K562 (cell line): ENCODE measurements at regions not wholly inside any gene's neighbourhood (a gene's known extent, or its start where the extent isn't known, plus 50 kb on each side); places are given as distances from the start of the nearest gene placed in this dataset.

Source experiments
- ATAC-seq: fragments of 200-7000 bp; cut with Tn5 transposase; 3 replicates; pipeline ENCODE4 v1.9.1; 2020; ENCODE audit warnings: moderate library complexity
- BruUV-seq: library from RNA; stranded (reverse); fragments of 400-500 nt; replicated peaks from 2 replicates; lab custom pipeline; 2021; lab: Mats Ljungman, UMichigan
- CTCF ChIA-PET: fragments of 300-600 bp; formaldehyde crosslinking; extraction: SDS; loops from one replicate; lab custom pipeline; 2021; ENCODE audit warnings: low intra/inter-chr PET ratio; lab: Yijun Ruan, JAX
- POLR2A ChIA-PET: fragments of 300-600, 350-650 bp; sonication (Branson Sonifier 250); formaldehyde crosslinking; extraction: SDS; loops from one replicate; lab custom pipeline; 2021; ENCODE audit warnings: antibody characterized with exemption, inconsistent platforms; lab: Yijun Ruan, JAX
- DNase-seq, 4 experiments: peaks; one replicate each; pipeline versions ENCODE4 v3.0.0 to v3.0.0-alpha.2; 2011 to 2018; ENCODE audit warnings: low spot score in 3 of 4, mixed read lengths in 3 of 4; ENCODE audit errors: extremely low read depth in 1 of 4
- FAIRE-seq: peaks from 2 replicates; lab custom pipeline; 2011; peaks lifted over from hg19 to GRCh38; lab: Jason Lieb, UNC
- H2AFZ ChIP-seq: 2 replicates; pipeline ENCODE4 v1.6.0; 2011; ENCODE audit warnings: low read depth, low read length, control low read depth, inconsistent platforms
- H3K27ac ChIP-seq: fragments of 200-600 bp; 3 replicates; pipeline ENCODE4 v1.8.0; 2011; ENCODE audit warnings: low read depth, mild to moderate bottlenecking, control low read depth, inconsistent platforms, low read length, moderate library complexity, mixed read lengths; ENCODE audit errors: extremely low read depth
- H3K27me3 ChIP-seq, 2 experiments: fragments of 300-600 bp in 1 of 2; 2 replicates in 1 of 2; 3 replicates in 1 of 2; pipeline versions ENCODE4 v1.6.0 to v1.8.0; 2011; ENCODE audit warnings: inconsistent platforms in 2 of 2, low read length in 2 of 2, mild to moderate bottlenecking in 1 of 2, mixed read lengths in 1 of 2, moderate library complexity in 1 of 2; ENCODE audit not compliant: control insufficient read depth in 2 of 2, insufficient read depth in 2 of 2
- H3K36me3 ChIP-seq: fragments of 300-600 bp; 3 replicates; pipeline ENCODE4 v1.8.0; 2011; ENCODE audit warnings: mild to moderate bottlenecking, low read length, inconsistent platforms; ENCODE audit not compliant: control insufficient read depth, insufficient read depth
- H3K4me1 ChIP-seq, 2 experiments: fragments of 200-600 bp in 1 of 2; replicated peaks in 1 of 2; 2 replicates in 1 of 2; 3 replicates in 1 of 2; pipeline versions ENCODE4 v1.5.1 to v1.8.0; 2011; ENCODE audit warnings: inconsistent platforms in 2 of 2, low read length in 2 of 2, mild to moderate bottlenecking in 1 of 2, mixed read lengths in 1 of 2, moderate library complexity in 1 of 2; ENCODE audit not compliant: control insufficient read depth in 2 of 2, insufficient read depth in 2 of 2
- H3K4me2 ChIP-seq: 2 replicates; pipeline ENCODE4 v1.6.1; 2011; ENCODE audit warnings: low read length, control low read depth, inconsistent platforms, mixed read lengths; ENCODE audit not compliant: insufficient read depth
- H3K4me3 ChIP-seq: fragments of 200-600 bp; sonication (generic), shearing (Covaris generic); 2 replicates; pipeline ENCODE4 v1.5.1; 2016; ENCODE audit warnings: control low read depth, inconsistent platforms
- H3K79me2 ChIP-seq: fragments of 200-600 bp; 3 replicates; pipeline ENCODE4 v1.8.0; 2011; ENCODE audit warnings: low read length, inconsistent platforms; ENCODE audit not compliant: control insufficient read depth, insufficient read depth
- H3K9ac ChIP-seq, 2 experiments: 2 replicates each; pipeline versions ENCODE4 v1.6.0 to v1.6.1; 2011; ENCODE audit warnings: low read depth in 2 of 2, low read length in 2 of 2, control low read depth in 1 of 2, inconsistent platforms in 1 of 2, mild to moderate bottlenecking in 1 of 2, mixed read lengths in 1 of 2; ENCODE audit not compliant: insufficient read depth in 1 of 2
- H3K9me1 ChIP-seq: one replicate; pipeline ENCODE4 v1.6.0; 2011; ENCODE audit warnings: inconsistent platforms, mild to moderate bottlenecking, low read length, moderate library complexity; ENCODE audit not compliant: control insufficient read depth, insufficient read depth
- H3K9me3 ChIP-seq: replicated peaks from 2 replicates; pipeline ENCODE4 v1.5.1; 2011; ENCODE audit warnings: low read depth, low read length, inconsistent platforms; ENCODE audit not compliant: control insufficient read depth, insufficient read depth
- H4K20me1 ChIP-seq: replicated peaks from 2 replicates; pipeline ENCODE4 v1.6.1; 2011; ENCODE audit warnings: low read length, inconsistent platforms, mixed read lengths; ENCODE audit not compliant: control insufficient read depth, insufficient read depth
- CREBBP ChIP-seq: IDR thresholded peaks from one replicate; pipeline ENCODE4 v1.6.1; 2012; ENCODE audit warnings: low read depth, mild to moderate bottlenecking, control low read depth, inconsistent platforms, low read length
- CREM ChIP-seq: IDR thresholded peaks from 2 replicates; pipeline ENCODE4 v1.6.1; 2014; ENCODE audit warnings: antibody characterized with exemption, low read depth
- CTCF ChIP-seq, 3 experiments: IDR thresholded peaks in 2 of 3; conservative IDR thresholded peaks in 1 of 3; 2 replicates each; pipeline ENCODE4 v1.5.1; 2011 to 2012; ENCODE audit warnings: low read length in 3 of 3, mild to moderate bottlenecking in 3 of 3, control low read depth in 2 of 3, improper control_type of control experiment in 1 of 3, inconsistent platforms in 1 of 3, low read depth in 1 of 3, mixed read lengths in 1 of 3, moderate library complexity in 1 of 3; ENCODE audit not compliant: insufficient read depth in 2 of 3
- FIP1L1 ChIP-seq: fragments of 200-400 bp; formaldehyde crosslinking; IDR thresholded peaks from 2 replicates; pipeline ENCODE4 v1.6.1; 2018; ENCODE audit warnings: mild to moderate bottlenecking, low read depth, low read length; ENCODE audit not compliant: poor library complexity, severe bottlenecking
- IRF2 ChIP-seq: sonication (generic); formaldehyde crosslinking; IDR thresholded peaks from 2 replicates; pipeline ENCODE4 v1.8.1; 2022; ENCODE audit warnings: mild to moderate bottlenecking, missing genetic modification reagents
- RAD21 ChIP-seq, 2 experiments: fragments of 250-450 bp in 1 of 2; fragments of 450-650 bp in 1 of 2; sonication (Bioruptor Pico) in 1 of 2; formaldehyde crosslinking in 1 of 2; IDR thresholded peaks in 1 of 2; conservative IDR thresholded peaks in 1 of 2; 2 replicates each; pipeline versions ENCODE4 v1.4.0 to v1.8.0; 2020 to 2022; ENCODE audit warnings: mild to moderate bottlenecking in 2 of 2, moderate library complexity in 1 of 2
- REST ChIP-seq, 2 experiments: fragments of 450-650 bp; formaldehyde crosslinking in 1 of 2; IDR thresholded peaks; 2 replicates each; pipeline versions ENCODE4 v1.4.0 to v1.6.1; 2014 to 2020; ENCODE audit warnings: mild to moderate bottlenecking in 2 of 2, borderline replicate concordance in 1 of 2, low read depth in 1 of 2
- SMC3 ChIP-seq: conservative IDR thresholded peaks from 2 replicates; pipeline ENCODE4 v1.6.1; 2011; ENCODE audit warnings: low read depth, low read length, improper control_type of control experiment; ENCODE audit not compliant: insufficient read depth
- WGBS: fragments of 100-300 bp; shearing (Covaris generic); methylation state at CpG from one replicate; pipeline ENCODE4 v1.1.6; 2016; ENCODE audit warnings: low coverage, mixed read lengths; ENCODE audit not compliant: insufficient coverage; ENCODE audit errors: missing lambda C conversion rate; 5-methylcytosine and 5-hydroxymethylcytosine counted together
- in situ Hi-C: fragments of 300-500 bp; cut with MboI; formaldehyde crosslinking; loops from 4 replicates; pipeline ENCODE4 v1.15.0; 2018; ENCODE audit warnings: inconsistent platforms, mixed read lengths
- intact Hi-C: fragments of 100-400 bp; cut with micrococcal nuclease; formaldehyde crosslinking; loops from 2 replicates; pipeline ENCODE4 v1.14.2; 2022

- H3K4me1 ChIP-seq: no peaks in the 10 kb centered on the region
- POLR2A ChIA-PET: no interaction called here
- TF ChIP-seq FIP1L1: no peak
- TF ChIP-seq CREM: 0 out of 2 replicates have a peak, but pooled peaks have one; percentile 11
- TF ChIP-seq RAD21 (CRISPR knock-in tag; conservative IDR thresholded peaks at IDR 0.05 in 1 of 2, IDR thresholded peaks at IDR 0.05 in 1 of 2): peak; percentile 23 to 58
- no peak for TF ChIP-seq IRF2 (CRISPR knock-in tag)
- TF ChIP-seq CTCF (IDR thresholded peaks at IDR 0.05 in 2 of 3, conservative IDR thresholded peaks at IDR 0.05 in 1 of 3; ENCODE audit: insufficient read depth in 2 of 3, low read depth in 1 of 3, low read length in 3 of 3): peak; percentile 42 to 55 (median 47)
- 0 out of 2 replicates have a peak, but pooled peaks have one; percentile 26 for TF ChIP-seq SMC3
- TF ChIP-seq CREBBP: no peak
- peak; percentile 19; the same call in 1 of the 2 replicates for TF ChIP-seq REST (IDR thresholded peaks at IDR 0.05; ENCODE audit: borderline replicate concordance)
- no peak for TF ChIP-seq REST (CRISPR knock-in tag; IDR thresholded peaks at IDR 0.05; ENCODE audit: low read depth)
- in situ Hi-C loops (no loop called here), intact Hi-C loops (no loop called here)
- no peak overlapping the region for H3K4me3 ChIP-seq
- ATAC-seq: peak; percentile 83
- no peaks in the 10 kb centered on the region; a peak in 1 of 5 replicates for H3K27me3 ChIP-seq
- H3K27ac ChIP-seq: no peak overlapping the region
- H3K9me1 ChIP-seq: no peaks in the 10 kb centered on the region
- 0% methylated on average over 7 of the region's 8 CpGs for WGBS
- H3K79me2 ChIP-seq: no peaks in the 10 kb centered on the region
- no peak overlapping the region for H2AFZ ChIP-seq
- H3K9me3 ChIP-seq: no peaks in the 10 kb centered on the region
- no peaks in the 10 kb centered on the region for H4K20me1 ChIP-seq
- BruUV-seq: no TSS peak
- H3K36me3 ChIP-seq: no peaks in the 10 kb centered on the region
- no peak overlapping the region for H3K4me2 ChIP-seq
- FAIRE-seq: peak; percentile 56
- peak in 3 of 4 experiments; percentile 8 to 25 (median 17) for DNase-seq
- no peak overlapping the region for H3K9ac ChIP-seq
- CTCF ChIA-PET: interaction anchor here (1.1 kb wide), 1 partner anchor 531 kb away, joined by 3 read pairs; no protein-coding TSS in a partner anchor
Observed at GRCh38 chr10:117710181-117710798, 167.7 kb downstream of the EMX2 start.
